ENCODE measurements at regions not wholly inside any gene's neighbourhood (a gene's known extent, or its start where the extent isn't known, plus 50 kb on each side); places are given as distances from the start of the nearest gene placed in this dataset.
"Not testable (repeated sequence)": the region's sequence is repeated elsewhere in the genome, so short reads cannot be mapped to it uniquely, and the experiment has no call there.

DNA sequence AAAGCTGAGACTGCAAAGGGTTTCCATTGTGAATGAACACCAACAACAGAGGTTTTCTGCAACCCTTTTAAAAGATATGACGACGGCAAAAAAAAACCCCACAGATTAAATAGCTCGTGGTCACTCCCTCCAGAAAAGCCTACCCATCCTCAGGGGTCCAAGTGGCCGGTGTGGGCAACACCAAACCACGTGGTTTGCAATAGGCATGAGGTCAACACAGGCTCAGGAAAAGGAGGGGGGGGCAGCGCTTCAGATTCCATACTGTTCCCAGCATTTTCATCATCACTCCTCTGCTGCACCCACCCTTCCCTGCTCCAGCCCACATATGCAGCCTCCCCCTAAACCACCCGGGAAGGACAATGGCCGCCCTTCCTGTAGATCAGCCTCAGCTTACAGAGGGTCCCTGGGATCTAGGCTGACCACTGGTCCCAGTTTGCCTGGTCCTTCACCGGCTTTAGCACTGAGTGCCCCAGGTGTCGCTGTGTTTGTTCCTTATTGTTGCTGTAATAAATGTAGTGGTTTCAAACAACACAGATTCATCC lies 122.8 kb upstream of the PHACTR3 start:
- peak; percentile 56 for DNase-seq (ENCODE audit: low spot score)
- intact Hi-C loops (cut with DNase I) = no loop called here

DNA sequence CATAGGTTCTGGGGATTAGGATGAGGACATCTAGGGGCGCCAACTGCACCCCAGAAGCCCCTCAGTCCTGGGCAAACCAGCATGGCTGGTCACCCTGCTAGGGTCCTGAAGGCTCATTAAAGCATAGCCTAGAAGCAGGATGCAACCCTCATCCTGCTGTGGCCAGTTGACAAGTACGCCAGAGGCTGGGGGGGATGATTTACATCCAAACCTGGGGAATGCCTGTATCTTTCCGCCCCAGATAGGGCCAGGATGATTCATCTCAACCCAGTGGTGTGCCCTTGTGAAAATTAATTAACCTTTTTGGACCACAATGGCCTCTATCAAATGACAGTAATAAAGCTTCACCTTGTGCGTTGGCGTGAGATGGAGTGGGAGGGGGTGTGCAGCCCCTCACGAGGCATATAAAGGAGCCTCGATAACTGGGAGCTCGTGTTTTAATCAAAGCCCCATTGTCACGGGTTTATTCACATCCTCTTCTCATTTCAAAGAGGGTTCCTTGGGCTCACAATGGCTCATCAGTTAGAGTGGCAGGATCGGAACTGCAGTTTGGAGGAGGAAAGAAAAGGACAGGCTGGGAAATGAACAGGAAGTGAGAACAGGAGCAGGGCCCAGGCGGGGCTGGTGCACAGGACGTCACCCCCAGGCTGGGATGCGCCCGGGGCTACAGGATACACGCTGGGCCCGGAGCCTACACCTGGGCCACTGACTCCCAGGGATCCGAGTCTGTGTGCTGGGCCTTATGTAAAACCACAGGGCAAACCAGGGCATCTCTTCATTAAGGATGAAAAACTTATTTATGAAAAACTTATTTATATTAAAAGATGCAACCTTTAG lies 121.8 kb upstream of the PHACTR3 start:
- no peak for DNase-seq (ENCODE audit: low spot score)
- intact Hi-C loops (cut with DNase I) = no loop called here

DNA sequence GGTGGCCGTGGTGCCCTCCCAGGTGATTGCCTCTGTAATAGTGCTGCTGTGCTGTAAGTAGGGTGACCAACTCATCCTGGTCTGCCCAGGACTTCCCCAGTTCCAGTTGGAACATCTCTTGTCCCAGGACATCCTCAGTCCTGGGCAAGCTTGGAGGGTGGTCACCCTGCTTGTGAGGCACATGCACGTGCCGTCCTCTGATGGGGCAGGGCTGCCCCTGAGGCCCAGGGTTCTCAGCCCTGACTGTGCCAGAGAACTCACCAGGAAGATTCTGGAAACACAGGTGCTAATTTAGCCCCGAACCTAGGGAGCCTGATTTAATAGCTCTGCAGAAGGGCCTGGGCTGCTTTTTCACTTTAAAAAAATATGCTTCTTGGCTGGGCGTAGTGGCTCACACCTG lies 120.9 kb upstream of the PHACTR3 start:
- intact Hi-C loops (cut with DNase I) = no loop called here
- no peak for DNase-seq (ENCODE audit: low spot score)

DNA sequence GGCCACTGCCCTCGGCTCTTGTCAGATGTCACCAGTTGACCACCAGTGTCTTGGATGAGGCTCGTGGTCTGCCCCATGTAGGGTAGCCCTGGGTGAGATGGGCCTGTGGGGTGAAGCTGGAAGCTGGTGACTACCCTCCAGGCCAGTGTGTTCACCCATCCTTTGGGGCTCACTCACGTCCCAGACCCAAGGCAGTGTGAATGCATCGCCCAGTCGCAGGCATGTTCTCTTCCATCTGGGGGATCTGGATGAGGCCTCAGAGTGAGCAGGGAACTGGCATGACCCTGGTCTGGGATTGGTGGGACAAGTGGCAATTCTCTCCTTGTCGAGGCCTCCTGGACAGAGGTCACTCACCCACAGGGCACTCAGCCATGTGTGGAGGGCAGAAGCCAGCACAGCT lies 120.1 kb upstream of the PHACTR3 start:
- peak; percentile 59 for DNase-seq (ENCODE audit: low spot score)
- intact Hi-C loops (cut with DNase I) = no loop called here

DNA sequence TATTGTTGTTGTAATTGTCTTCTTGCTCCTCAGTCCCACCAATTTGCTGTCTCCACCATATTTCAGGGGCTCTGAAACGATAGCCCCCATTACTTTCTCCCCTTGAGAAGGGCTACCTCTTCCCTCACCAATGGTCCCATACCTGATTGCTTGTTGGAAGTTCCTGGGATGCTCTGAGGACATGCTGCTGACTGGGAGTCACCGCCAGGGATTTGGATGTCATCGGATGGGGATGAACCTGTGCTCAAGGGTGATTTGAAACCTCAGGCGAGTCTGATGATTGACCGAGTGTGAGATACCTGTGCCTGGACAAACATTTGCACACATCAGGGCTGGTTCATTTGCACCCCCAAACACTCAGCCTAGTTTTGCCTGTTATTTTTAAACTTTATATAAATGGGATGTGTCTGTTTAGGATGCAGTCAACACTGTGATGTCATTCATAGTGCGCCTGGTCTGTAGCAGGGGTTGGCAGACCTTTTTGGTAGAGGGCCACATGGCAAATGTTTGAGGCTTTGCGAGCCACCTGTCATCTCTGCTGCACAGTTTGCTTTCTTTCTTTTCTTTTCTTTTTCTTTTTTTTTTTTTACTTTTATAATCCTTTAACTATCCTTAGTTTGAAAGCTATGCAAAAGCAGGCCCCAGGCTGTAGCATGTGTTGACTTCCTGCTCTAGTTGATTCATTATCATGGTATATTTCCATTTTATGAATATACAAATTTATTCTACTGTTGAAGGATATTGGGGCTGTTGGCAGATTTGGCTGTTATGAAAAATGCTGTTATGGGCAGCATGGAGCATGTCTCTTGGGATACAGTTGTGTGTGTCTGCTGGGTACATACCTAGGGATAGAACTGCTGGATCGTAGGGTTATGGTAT lies 118.5 kb upstream of the PHACTR3 start:
- no peak for DNase-seq (ENCODE audit: low spot score)
- intact Hi-C loops (cut with DNase I) = no loop called here

DNA sequence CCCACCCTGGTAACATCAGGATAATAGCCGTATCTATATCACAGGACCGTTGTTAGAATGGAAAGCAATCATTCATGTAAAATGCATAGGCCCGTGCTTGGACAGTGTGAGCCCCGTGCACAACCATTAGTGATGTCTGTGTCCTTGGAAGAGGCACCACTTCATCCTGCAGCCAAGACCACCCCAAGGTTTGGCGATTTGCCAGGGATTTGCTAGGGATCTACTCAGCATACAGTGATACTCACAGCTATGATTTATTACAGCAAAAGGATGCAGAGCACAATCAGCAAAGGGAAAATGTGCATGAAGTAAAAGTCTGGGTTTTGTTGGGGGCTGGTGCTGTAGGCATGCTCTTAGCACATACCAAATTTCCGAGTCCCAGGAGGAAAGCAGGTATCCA lies 115.9 kb upstream of the PHACTR3 start:
- intact Hi-C loops (cut with DNase I) = not testable (repeated sequence)

DNA sequence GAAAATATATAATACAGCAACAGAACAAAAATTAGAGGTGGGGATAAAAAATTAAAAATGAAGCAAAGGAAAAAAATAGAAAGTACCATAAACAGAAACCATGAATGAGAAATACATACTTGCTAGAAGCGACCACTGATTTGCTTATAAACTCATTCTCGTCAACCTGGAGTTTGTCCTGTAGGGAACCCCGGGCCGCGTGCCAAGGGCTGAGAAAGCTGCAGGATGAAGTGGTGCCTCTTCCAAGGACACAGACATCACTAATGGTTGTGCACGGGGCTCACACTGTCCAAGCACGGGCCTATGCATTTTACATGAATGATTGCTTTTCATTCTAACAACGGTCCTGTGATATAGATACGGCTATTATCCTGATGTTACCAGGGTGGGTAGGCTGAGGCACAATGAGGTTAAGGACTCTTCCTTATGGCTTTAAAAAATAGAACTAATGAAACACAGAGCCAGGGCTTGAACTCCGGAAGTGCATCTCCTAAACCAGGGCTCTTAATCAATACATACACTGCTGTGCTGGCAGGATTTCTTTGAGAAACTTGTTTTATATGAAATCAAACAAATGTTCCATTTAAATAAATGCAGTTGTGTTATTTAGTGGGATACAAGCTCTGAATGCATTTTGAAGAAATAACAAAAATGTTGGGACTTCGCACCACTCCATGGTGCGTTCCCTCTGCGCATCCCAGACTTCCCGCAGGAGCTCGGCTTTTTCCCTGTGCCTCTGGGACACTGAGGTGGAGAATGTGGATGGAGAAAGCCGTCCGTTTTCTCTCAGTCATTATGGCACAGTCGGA lies 113.9 kb upstream of the PHACTR3 start:
- intact Hi-C loops (cut with DNase I); DNase-seq (ENCODE audit: low spot score): not testable (repeated sequence)

More for the DNA sequence above, 115.9 kb upstream of the PHACTR3 start:
- not testable (repeated sequence) for DNase-seq (ENCODE audit: low spot score)

DNA sequence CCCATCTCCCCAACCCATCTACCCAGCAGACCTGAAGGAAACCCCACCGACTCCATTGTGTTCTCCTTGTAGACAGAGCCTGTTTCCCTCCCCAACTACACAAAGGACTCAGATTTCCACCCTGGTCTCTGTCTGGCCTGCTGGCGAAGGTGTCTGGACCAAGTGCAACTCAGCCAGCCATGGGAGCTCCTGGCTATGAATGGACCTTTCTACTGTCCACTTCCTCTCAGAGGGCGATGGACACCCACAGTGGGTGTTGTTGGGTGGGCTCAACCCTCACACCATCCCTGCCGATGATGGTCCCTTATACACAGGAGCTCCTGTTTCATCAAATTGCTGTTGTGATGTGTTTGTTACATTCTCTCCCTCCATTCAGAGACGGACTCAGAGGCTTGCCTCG lies 112.5 kb upstream of the PHACTR3 start:
- no peak for DNase-seq (ENCODE audit: low spot score)
- intact Hi-C loops (cut with DNase I) = no loop called here

DNA sequence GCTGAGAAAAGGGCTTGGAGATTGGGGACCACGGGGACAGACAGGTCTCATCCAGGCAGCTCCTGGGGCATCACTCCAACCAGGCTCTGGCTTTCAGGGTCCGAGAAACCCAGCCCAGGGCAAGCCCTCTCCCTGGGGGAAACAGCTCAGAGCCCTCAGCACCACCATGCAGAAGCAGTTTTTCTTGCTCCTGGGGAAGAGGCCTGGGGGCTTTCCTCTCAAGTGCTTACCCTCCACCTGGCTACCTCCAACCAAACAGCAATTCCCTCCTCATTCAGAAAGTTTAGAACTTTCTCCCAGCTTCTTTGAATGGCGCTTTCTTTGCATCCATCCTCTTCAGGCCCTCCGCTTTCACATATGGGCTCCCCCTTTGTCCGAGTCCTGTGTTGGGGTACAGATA lies 110.4 kb upstream of the PHACTR3 start:
- intact Hi-C loops (cut with DNase I) = no loop called here
- no peak for DNase-seq (ENCODE audit: low spot score)

DNA sequence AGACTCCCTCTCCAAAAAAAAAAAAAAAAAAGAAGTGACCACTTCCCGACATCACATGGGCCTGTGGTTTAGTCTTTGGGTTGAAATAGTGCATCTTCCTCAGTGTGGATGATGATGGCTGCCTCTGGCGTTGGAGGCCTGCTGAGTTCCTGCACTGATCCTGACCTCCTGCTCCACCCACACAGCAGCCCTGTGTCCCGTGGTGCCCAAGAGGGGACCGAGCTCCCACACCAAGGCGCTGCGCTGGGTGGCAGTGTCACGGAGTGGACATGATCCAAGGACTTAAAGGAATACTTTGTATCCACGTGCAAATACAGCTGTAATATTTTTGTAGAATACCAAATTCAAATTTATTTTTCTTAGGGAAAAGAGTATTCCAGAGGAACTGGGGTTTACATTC lies 109.2 kb upstream of the PHACTR3 start:
- intact Hi-C loops (cut with DNase I) = loop anchor here in 1 of 2 donors (5.0 kb wide), 1 partner anchor 853 kb away; no protein-coding TSS in a partner anchor
- no peak for DNase-seq (ENCODE audit: low spot score)

DNA sequence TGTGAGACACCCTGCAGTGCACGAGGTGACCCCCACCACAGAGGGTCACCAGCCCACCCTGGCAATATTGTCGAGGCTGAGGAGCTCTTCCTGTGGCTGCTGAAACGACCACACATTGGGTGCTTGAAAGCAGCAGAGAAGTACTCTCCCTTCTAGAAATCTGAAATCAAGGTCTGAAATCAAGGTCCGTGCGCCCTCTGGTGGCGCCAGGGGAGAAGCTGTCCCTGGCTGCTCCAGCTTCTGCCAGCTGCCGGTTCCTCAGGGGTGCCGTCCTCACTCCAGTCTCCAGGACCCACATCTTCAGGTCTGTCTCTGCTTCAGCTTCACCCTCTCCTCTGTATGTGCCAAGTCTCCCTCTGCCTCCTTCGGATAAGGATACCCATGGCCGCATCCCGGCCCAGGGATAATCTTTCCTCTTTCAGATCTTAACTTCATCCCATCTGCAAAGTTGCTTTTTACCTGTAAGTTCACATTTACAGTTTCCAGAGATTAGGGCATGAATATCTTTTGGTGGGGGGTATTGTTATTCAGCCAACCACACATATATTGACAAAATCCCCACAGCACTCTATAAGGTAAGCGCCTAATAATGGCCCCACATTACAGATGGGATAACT lies 108.3 kb upstream of the PHACTR3 start:
- intact Hi-C loops (cut with DNase I) = loop anchor here in 1 of 2 donors (5.0 kb wide), 1 partner anchor 854 kb away; no protein-coding TSS in a partner anchor
- peak; percentile 86 for DNase-seq (ENCODE audit: low spot score)

DNA sequence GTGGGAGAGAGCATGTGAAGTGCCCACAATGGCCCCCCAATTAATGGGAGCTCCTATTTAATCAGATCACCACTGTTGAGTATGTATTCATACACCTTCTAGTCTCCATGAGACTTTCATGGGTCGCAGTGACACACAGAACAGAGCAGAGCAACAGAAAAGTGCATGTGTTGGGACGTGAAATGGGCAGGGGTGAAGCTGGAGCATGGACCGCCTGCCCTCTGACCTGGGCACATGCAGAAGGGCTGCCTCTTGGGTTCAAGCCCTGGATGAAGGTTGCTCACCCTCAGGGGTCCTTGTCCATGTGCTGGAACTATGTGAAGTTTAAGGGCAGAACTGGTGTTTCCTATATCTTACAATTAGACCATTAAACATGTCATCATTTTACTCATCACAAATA lies 106.0 kb upstream of the PHACTR3 start:
- no peak for DNase-seq (ENCODE audit: low spot score)
- intact Hi-C loops (cut with DNase I) = loop anchor here in 1 of 2 donors (5.0 kb wide), 1 partner anchor 856 kb away; no protein-coding TSS in a partner anchor

DNA sequence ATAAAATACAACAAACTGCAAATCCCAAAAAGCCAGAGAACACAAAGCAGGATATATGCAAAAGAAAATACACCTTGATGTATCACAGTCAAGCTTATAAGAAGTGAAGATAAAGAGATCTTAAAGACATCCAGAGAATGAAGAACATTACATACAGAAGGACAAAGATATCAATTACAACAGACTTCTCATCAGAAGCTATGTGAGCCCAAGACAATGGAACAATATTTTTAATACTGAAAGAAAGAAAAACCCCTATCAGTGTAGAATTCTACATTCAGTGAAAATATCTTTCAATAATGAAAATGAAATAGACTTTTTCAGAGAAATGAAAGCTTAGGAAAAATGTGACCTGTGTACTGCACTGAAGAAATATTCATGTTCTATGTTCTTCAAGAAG lies 104.5 kb upstream of the PHACTR3 start:
- DNase-seq (ENCODE audit: low spot score) = no peak
- intact Hi-C loops (cut with DNase I) = loop anchor here in 1 of 2 donors (5.0 kb wide), 1 partner anchor 858 kb away; no protein-coding TSS in a partner anchor

DNA sequence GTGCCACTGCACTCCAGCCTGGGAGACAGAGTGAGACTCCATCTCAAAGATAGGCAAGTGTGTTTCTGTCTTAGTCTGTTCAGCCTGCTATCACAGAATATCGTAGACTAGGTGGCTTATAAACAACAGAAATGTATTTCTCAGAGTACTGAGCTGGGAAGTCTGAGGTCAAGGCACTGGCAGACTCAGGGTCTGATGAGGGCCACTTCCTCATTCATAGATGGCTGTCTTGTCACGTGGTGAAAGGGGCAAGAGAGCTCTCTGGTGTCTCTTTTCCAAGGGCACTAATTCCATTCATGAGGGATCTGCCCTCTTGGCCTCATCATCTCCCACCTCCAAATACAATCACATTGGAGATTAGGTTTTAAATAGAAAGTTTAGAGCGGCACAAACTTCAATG lies 95.6 kb upstream of the PHACTR3 start:
- intact Hi-C loops (cut with DNase I) = no loop called here
- DNase-seq (ENCODE audit: low spot score) = no peak

DNA sequence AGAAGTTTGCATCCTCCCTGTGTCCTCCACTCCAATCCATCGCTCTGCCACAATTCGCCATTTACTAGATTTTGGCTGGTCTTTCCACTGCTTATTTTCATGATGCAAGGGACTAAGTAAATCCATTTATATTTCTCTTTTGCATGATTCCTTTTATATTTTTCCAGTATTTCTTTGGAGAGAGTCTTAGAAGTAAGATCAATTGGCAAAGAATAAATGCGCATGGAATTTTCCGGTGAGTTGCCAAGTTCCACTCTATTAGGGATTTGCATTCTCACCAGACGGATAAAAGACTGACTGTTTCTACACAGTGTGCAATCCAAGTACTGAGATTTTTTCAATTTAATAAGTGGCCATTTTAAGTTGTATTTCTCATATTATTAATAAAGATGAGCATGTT lies 91.7 kb upstream of the PHACTR3 start:
- intact Hi-C loops (cut with DNase I) = no loop called here
- DNase-seq (ENCODE audit: low spot score) = no peak

DNA sequence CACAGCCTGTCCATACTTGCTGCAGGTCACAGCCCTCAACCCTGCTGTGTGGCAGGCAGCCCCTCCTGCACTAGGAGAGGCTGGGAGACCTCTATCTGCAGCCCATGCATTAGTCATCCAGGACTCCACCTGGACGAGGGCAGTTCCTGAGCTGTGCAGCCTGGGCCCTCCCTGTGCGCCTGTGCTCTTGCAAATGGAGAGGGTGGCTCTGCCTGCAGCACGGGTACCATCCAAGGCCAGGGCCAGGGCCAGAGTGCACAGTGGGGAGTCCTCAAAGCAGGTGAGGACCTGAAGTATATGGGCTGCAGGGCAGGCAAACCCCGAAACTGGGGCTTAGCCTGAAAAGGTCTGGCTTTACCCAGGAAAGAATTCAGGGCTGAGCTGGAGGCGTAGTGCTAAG lies 89.8 kb upstream of the PHACTR3 start:
- intact Hi-C loops (cut with DNase I) = no loop called here
- no peak for DNase-seq (ENCODE audit: low spot score)

DNA sequence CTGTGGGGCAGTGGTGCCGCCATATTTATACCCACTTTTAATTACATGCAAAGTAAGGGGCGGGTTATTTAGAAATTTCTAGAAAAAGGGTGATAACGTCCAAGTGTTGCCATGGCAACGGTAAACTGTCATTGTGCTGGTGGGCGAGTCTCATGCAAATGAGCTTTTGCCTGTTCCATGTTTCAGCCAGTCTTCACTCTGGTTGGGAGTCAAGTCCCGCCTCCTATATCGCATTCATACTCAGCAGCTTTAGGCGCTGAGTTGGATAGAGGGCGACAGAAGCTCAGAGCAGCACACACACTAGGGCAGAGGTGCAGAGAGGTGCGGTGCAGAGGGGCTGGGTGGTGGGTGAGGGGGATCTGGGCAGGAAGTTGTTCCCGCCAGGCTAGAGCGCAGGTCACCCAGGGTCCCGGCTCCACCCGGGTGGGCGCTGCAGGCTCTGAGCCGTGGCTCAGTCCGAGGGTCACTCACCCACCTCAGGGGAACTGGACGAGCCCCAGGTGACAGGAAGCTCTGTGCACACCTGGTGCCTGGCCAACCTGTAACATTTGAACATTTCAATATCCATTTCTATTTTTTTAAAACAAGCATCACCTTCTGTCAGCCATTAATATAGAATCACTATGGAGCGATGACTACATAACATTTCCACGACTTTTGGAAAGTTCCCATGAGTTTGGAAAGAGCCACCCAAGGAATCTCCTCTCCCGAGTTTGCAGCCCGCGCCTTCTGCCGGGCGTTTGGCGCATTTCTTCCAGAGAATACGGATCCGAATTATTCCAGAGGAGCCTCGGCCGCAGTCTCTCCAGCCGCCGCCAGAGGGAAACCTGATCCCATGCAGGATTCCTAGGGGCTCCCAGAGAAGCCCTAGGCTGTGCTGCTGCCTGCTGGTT lies 89.1 kb upstream of the PHACTR3 start:
- DNase-seq (ENCODE audit: low spot score) = peak; percentile 87
- intact Hi-C loops (cut with DNase I) = no loop called here

DNA sequence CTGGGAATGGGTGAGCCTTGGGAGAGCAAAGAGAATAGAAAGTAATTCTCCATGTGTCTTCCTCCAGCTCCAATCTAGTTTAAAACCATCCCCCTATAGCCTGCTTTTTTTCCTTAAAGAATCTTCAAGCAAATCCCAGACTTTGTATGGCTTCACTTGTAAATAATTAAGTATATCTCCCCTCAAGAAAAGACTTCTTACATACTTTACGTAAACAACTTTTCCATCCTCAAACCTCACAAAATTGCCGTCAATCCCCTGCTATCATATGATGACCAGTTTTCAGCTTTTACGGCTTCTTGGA lies 88.5 kb upstream of the PHACTR3 start:
- DNase-seq (ENCODE audit: low spot score) = no peak
- intact Hi-C loops (cut with DNase I) = no loop called here
